Activated CD4-positive, alpha-beta T cell treated with anti-CD3 and anti-CD28 coated beads, Interleukin-2, amount 10 ng/mL, durations not matched to agents 24 days and 14 days (primary cell): ENCODE measurements at regions not wholly inside any gene's neighbourhood (a gene's known extent, or its start where the extent isn't known, plus 50 kb on each side); places are given as distances from the start of the nearest gene placed in this dataset.
"Not testable (repeated sequence)": the region's sequence is repeated elsewhere in the genome, so short reads cannot be mapped to it uniquely, and the experiment has no call there.

ENCODE experiments used
- DNase-seq: peaks from one replicate; pipeline ENCODE4 v3.0.0; 2022
- H3K27ac Mint-ChIP-seq: one replicate; pipeline ENCODE4 v1.8.0; 2022; ENCODE audit warnings: mild to moderate bottlenecking, mixed read lengths
- H3K27me3 Mint-ChIP-seq: one replicate; pipeline ENCODE4 v1.8.0; 2022; ENCODE audit warnings: mixed read lengths
- H3K36me3 Mint-ChIP-seq: one replicate; pipeline ENCODE4 v1.8.0; 2022; ENCODE audit warnings: low read depth, mild to moderate bottlenecking, mixed read lengths
- H3K4me1 Mint-ChIP-seq: one replicate; pipeline ENCODE4 v1.8.0; 2021; ENCODE audit warnings: mixed read lengths
- H3K4me3 Mint-ChIP-seq: one replicate; pipeline ENCODE4 v1.8.0; 2022; ENCODE audit warnings: mild to moderate bottlenecking, moderate library complexity, mixed read lengths
- H3K9me3 Mint-ChIP-seq: one replicate; pipeline ENCODE4 v1.8.0; 2021; ENCODE audit warnings: mixed read lengths
- intact Hi-C: fragments of 100-400 bp; cut with micrococcal nuclease; formaldehyde crosslinking; loops from one replicate; pipeline ENCODE4 v1.15.1; 2023

DNA sequence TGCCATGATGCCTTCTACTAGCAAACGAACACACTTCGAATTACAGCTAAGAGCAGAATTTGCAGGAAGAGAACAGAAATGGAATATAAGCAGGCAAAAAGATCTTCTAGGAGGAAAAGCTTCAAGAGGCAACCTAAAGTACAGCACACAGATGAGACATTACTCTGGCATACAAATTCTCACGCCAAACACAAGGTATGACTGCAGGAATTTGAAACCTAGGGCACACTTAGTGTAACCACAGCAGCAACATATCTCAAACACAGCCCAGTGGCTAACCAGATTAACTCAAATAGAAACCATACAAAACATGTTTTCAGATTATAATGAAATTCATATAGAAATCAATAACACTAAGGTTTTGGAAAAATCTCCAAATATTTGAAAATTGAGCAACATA, 481.0 kb upstream of the RGMB start:
- DNase-seq: no peak
- intact Hi-C loops: no loop called here
- Mint-ChIP-seq H3K4me1 (no peaks in the 10 kb centered on the region), H3K27ac (no peak overlapping the region), H3K9me3 (no peaks in the 10 kb centered on the region), H3K4me3 (no peak overlapping the region), H3K27me3 (peaks cover 2% of the 10 kb centered on the region), H3K36me3 (no peaks in the 10 kb centered on the region)

DNA sequence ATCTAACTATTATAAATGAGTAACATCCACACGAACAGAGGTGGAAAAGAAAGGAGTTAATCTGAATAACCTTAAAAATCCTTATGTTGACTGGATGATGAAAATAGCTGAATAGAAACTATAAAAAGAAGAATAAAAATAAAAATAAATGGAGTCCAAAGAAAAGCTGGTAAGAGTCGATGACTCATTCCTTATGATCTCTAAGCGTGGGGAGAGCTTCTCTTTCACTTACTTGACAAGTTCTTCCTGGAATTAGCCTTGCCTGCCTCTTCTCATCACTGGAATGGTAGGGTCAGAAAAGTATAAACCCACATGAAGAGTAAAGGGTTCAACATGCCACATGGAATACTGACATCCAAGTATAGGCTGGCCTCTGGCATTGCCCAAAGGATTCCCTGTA, 477.0 kb upstream of the RGMB start:
- Mint-ChIP-seq H3K36me3 (no peaks in the 10 kb centered on the region), H3K4me3 (no peak overlapping the region), H3K9me3 (no peaks in the 10 kb centered on the region), H3K27me3 (peaks cover 4% of the 10 kb centered on the region), H3K27ac (no peak overlapping the region), H3K4me1 (no peaks in the 10 kb centered on the region)
- DNase-seq: no peak
- intact Hi-C loops: no loop called here

DNA sequence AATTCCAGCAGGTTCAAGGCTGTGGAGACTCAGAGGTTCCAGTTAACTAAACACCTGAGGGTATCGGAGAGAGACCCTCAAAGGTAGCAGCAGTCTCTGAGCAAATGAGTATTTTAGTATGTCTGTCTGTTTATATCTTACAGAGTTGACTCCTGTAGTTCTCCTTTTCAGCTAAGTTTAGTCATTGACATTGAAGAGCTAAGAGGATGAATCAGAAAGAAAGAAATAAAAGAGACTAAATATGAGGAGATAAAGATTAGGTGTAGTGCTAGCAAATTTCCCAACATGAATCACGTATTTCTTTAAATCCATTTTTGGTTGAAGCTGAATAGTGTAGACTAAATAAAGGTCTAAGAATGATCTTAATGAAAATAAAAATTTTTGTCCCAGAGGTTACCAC, 474.0 kb upstream of the RGMB start:
- Mint-ChIP-seq H3K36me3 (no peaks in the 10 kb centered on the region), H3K4me3 (no peak overlapping the region), H3K27ac (no peak overlapping the region), H3K27me3 (peaks cover 5% of the 10 kb centered on the region), H3K9me3 (no peaks in the 10 kb centered on the region), H3K4me1 (no peaks in the 10 kb centered on the region)
- DNase-seq: no peak
- intact Hi-C loops: no loop called here

DNA sequence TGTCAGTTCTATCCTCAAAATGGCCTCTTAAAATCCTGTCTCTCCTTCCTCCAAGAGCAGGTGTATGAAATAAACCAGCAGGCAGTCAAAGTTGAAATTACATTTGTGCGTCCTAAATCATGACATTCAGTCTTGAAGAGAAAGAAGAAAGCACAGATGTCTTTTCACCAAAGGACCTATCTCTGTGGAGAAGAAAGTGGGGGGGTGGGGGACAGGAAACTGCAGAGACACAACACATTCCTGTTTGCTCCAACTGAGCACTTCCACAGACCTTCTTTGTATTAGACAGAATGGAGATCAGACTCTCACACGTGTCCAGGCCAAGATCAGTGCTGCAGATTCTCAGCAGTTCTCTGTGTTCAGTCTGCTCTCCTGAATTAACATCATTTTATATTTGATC, 471.9 kb upstream of the RGMB start:
- no peak overlapping the region for H3K4me3 Mint-ChIP-seq
- no peaks in the 10 kb centered on the region for H3K4me1 Mint-ChIP-seq
- peaks cover 3% of the 10 kb centered on the region for H3K27me3 Mint-ChIP-seq
- DNase-seq: no peak
- H3K36me3 Mint-ChIP-seq: no peaks in the 10 kb centered on the region
- intact Hi-C loops: no loop called here
- no peak overlapping the region for H3K27ac Mint-ChIP-seq
- H3K9me3 Mint-ChIP-seq: no peaks in the 10 kb centered on the region

DNA sequence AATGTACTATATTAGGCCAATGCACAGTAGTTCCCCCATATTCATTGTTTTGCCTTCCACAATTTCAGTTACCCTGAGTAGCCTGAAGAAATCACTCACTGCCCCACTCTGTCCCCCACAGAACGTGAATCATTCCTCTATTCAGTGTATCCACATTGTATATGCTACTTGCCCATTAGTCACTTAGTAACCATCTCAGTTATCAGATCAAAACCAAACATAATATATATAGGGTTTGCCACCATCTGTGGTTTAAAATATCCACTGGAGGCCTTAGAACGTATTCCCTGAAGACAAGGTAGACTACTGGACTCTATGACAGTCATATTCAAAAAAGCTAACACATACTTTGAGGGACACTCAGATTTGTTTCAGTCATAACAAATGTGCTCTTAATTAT, 465.7 kb upstream of the RGMB start:
- peaks cover 12% of the 10 kb centered on the region for H3K4me1 Mint-ChIP-seq
- H3K4me3 Mint-ChIP-seq: no peak overlapping the region
- peaks cover 3% of the 10 kb centered on the region for H3K27me3 Mint-ChIP-seq
- no peaks in the 10 kb centered on the region for H3K9me3 Mint-ChIP-seq
- H3K27ac Mint-ChIP-seq: no peak overlapping the region
- no peaks in the 10 kb centered on the region for H3K36me3 Mint-ChIP-seq
- intact Hi-C loops: loop anchor here (2.0 kb wide), 1 partner anchor 463 kb away; no protein-coding TSS in a partner anchor
- no peak for DNase-seq

DNA sequence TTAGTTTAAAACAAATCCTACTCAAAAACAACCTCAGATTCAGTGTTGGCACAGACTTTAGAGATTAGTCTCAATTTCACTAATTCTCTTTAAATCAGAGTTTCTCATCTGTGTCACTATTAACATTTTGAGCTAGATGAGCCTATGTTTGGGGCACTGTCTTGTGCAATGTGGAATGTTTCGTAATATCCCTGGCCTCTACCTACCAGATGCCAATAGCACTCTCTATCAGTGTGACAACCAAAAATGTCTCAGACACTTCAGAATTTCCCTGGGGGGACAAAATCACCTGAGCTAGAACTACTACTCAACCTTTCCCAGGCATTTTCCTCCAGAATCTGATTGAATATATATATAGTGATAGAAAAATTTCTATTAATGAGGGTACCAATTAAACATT, 465.2 kb upstream of the RGMB start:
- no peak for DNase-seq
- Mint-ChIP-seq H3K27ac (no peak overlapping the region), H3K36me3 (no peaks in the 10 kb centered on the region), H3K4me3 (no peak overlapping the region), H3K9me3 (no peaks in the 10 kb centered on the region), H3K4me1 (peaks cover 12% of the 10 kb centered on the region), H3K27me3 (peaks cover 2% of the 10 kb centered on the region)
- intact Hi-C loops: loop anchor here (2.0 kb wide), 1 partner anchor 463 kb away; no protein-coding TSS in a partner anchor

DNA sequence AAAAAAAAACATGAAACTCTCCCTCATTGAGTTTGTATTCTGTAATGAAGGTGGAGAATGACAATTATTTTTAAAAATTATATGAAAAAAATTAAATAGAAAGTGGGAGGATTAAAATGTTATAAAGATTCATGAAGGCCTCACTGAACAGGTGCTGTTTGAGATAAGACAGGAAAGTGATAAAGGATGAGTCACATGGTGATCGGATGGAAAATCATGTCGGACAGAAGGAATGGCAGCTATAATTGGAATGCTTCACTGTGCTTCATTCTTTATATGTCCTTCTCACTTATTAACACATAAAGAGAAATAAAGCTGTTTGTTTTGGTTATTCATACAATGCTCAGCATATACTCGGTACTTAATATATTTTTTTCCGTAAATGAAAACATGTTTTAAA, 464.5 kb upstream of the RGMB start:
- peaks cover 1% of the 10 kb centered on the region for H3K27me3 Mint-ChIP-seq
- H3K4me1 Mint-ChIP-seq: peaks cover 12% of the 10 kb centered on the region
- H3K27ac Mint-ChIP-seq: no peak overlapping the region
- no peaks in the 10 kb centered on the region for H3K36me3 Mint-ChIP-seq
- intact Hi-C loops: loop anchor here (2.0 kb wide), 1 partner anchor 462 kb away; no protein-coding TSS in a partner anchor
- no peaks in the 10 kb centered on the region for H3K9me3 Mint-ChIP-seq
- no peak overlapping the region for H3K4me3 Mint-ChIP-seq
- DNase-seq: no peak

DNA sequence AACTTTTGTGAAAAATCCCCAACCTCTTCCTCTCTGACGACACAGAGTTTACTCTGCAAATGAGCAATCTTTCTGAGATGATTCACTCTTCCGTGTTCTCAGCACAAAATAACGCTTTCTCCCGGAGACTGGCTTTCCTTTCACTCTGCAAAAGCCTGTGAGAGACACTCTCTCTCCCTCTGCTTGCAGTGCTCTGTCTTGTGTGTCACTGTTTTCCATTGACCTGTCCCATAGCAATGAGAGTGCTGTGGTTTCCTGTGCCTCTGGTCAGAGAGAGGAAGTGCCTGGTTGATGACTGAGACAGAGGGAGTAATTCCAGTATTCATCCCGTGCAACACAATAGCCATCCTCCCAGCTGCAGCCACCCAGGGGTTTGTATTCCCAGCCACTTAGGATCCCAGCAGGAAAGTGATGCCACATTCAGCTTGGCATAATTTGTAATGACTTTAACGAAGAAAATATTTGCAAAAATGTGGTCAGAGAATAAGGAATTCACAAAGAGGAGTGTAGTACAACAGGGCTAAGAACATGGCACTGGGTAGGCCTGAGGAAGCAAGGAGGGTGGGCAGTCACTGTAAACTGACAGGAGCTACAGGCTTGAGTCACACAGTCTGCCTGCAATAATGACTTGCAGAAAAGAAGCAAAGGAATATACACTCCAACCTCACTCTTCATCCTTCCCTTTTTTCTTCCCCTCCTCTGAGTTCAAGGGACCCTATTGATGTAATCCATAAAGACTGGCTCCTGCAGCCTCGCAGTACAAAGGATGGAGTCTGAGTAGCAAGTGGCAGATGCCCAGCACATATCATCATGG, 463.5 kb upstream of the RGMB start:
- intact Hi-C loops: loop anchor here (2.0 kb wide), 1 partner anchor 461 kb away; no protein-coding TSS in a partner anchor
- no peaks in the 10 kb centered on the region for H3K9me3 Mint-ChIP-seq
- peak; percentile 73 for DNase-seq
- no peaks in the 10 kb centered on the region for H3K36me3 Mint-ChIP-seq
- H3K4me3 Mint-ChIP-seq: peak overlapping the region; percentile 0
- peaks cover 12% of the 10 kb centered on the region for H3K4me1 Mint-ChIP-seq
- peaks cover 1% of the 10 kb centered on the region for H3K27me3 Mint-ChIP-seq
- peak overlapping the region; percentile 27 for H3K27ac Mint-ChIP-seq

DNA sequence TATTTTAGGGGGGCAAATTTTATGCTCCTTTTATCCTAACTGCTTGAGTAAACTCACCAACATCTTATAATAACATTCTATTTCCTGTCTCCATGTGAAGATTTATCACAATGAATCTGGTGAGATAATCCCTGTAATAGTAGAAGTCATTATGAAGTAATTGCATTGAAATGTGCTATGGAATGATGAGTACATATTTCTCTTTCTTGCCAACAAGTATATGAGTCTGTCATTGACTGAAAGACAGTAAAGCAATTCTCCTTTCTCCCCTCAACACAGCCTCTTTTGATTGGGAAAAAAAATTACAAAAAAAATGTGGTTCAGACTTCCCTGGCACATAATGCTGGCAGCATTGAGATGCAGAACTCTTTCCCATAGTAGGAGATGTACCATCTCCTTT, 459.2 kb upstream of the RGMB start:
- intact Hi-C loops: no loop called here
- no peaks in the 10 kb centered on the region for H3K9me3 Mint-ChIP-seq
- peaks cover 11% of the 10 kb centered on the region for H3K4me1 Mint-ChIP-seq
- no peaks in the 10 kb centered on the region for H3K36me3 Mint-ChIP-seq
- DNase-seq: no peak
- peaks cover 3% of the 10 kb centered on the region for H3K27me3 Mint-ChIP-seq
- no peak overlapping the region for H3K4me3 Mint-ChIP-seq
- no peak overlapping the region for H3K27ac Mint-ChIP-seq

DNA sequence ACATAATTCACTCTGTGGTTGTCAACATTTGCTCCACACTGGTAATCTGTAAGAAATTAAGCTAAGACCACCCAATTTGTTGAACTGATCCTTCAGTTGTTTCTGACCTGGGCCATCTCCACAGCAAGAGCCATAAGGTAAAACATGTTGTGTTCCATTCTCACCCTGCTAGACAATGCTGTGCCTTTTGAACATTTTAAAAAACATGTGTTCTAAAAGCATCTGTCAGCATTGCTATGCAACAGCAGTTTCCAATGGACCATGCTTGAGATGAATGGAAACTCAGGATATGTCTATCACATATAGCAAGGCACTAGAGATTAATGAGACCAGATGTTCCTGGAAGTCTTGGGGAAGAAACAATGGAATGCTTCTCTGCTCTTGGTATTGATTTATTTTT, 455.1 kb upstream of the RGMB start:
- Mint-ChIP-seq H3K9me3 (no peaks in the 10 kb centered on the region), H3K27ac (no peak overlapping the region), H3K36me3 (no peaks in the 10 kb centered on the region), H3K27me3 (peaks cover 2% of the 10 kb centered on the region), H3K4me3 (no peak overlapping the region), H3K4me1 (no peaks in the 10 kb centered on the region)
- intact Hi-C loops: no loop called here
- DNase-seq: no peak

DNA sequence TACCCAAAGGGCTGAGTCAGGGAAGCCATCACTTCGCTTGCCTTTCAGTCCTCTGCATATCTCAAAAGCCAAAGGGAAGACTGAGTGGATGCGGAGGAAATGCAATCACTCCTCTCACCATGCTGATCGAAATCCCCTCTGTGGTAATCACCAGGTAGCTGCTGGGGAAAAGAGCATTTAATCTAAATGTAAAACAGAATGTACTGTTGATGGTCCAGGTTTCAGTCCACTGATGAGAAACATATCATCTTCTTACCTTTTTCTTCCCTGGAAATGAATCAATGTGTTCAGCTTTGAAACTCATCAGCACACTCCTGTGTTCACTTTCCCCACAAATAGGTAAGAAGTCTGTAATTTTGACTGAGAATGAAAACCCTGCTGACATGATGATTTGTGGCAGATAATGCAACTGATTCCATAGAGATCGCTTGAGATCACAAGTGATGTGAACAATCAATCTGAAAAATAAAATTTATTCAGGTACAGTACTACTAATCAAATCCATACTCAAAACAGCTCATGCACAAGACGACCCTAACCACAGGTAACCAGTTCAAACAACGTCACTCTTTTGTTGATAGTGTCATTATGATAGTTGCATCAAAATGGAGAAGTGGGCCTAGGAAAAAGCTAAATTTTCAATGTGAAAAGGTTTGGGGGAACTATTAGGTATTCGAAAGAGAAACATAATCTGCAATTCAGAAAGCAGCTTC, 454.0 kb upstream of the RGMB start:
- H3K9me3 Mint-ChIP-seq: no peaks in the 10 kb centered on the region
- H3K27me3 Mint-ChIP-seq: peaks cover 2% of the 10 kb centered on the region
- no peak overlapping the region for H3K27ac Mint-ChIP-seq
- DNase-seq: no peak
- intact Hi-C loops: no loop called here
- H3K4me1 Mint-ChIP-seq: no peaks in the 10 kb centered on the region
- no peaks in the 10 kb centered on the region for H3K36me3 Mint-ChIP-seq
- H3K4me3 Mint-ChIP-seq: no peak overlapping the region

DNA sequence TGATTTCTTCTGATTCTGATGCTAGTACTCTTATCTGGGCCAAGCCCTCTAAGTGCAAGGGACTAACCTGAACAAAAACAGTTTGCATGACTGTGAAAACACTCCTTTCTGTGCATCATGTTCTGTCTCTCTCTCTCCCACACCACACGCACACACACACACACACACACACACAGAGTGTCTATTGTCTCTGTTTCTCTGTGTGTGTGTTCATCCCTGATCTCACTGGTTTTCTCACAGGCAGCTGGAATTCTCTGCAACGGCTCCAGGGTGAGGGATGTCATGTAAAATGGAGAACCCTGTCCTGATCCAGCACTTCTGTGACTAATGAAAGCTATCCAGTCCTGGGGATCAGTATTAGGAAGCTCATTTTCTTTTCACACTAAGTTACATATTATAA, 453.1 kb upstream of the RGMB start:
- intact Hi-C loops: no loop called here
- peaks cover 2% of the 10 kb centered on the region for H3K27me3 Mint-ChIP-seq
- H3K27ac Mint-ChIP-seq: no peak overlapping the region
- H3K4me3 Mint-ChIP-seq: no peak overlapping the region
- no peaks in the 10 kb centered on the region for H3K9me3 Mint-ChIP-seq
- DNase-seq: no peak
- no peaks in the 10 kb centered on the region for H3K4me1 Mint-ChIP-seq
- H3K36me3 Mint-ChIP-seq: no peaks in the 10 kb centered on the region

DNA sequence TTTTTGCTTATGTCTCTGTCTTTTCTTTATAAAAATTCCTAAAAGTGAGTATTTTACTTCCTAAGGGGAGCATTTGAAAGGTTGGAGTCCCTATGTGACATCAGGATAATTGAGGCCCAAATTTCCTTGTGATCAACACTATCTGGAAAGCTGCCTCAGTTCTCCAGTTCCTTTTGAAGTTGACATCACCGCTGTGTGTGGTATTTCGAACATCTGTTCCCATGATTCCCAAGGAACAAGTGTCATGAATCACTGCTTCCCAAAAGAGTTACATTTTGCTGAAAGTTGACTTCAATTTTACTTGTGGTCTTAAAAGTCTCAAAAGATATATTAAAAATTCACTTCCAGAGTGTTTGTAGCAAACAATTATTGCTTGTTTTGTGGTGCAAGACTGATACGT, 452.1 kb upstream of the RGMB start:
- H3K27me3 Mint-ChIP-seq: peaks cover 2% of the 10 kb centered on the region
- intact Hi-C loops: no loop called here
- H3K4me3 Mint-ChIP-seq: no peak overlapping the region
- no peaks in the 10 kb centered on the region for H3K36me3 Mint-ChIP-seq
- no peak overlapping the region for H3K27ac Mint-ChIP-seq
- DNase-seq: no peak
- no peaks in the 10 kb centered on the region for H3K4me1 Mint-ChIP-seq
- H3K9me3 Mint-ChIP-seq: no peaks in the 10 kb centered on the region

DNA sequence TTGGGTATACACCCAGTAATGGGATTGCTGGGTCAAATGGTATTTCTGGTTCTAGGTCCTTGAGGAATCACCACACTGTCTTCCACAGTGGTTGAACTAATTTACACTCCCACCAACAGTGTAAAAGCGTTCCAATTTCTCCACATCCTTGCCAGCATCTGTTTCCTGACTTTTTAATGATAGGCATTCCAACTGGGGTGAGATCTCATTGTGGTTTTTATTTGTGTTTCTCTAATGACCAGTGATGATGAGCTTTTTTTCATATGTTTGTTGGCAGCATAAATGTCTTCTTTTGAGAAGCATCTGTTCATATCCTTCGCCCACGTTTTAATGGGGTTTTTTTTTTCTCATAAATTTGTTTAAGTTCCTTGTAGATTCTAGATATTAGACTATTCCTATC, 448.3 kb upstream of the RGMB start:
- H3K4me3 Mint-ChIP-seq, H3K27ac Mint-ChIP-seq, H3K27me3 Mint-ChIP-seq, DNase-seq, H3K9me3 Mint-ChIP-seq, H3K4me1 Mint-ChIP-seq, intact Hi-C loops, H3K36me3 Mint-ChIP-seq: not testable (repeated sequence)
